Caco-2 (cell line): ENCODE measurements at regions not wholly inside any gene's neighbourhood (a gene's known extent, or its start where the extent isn't known, plus 50 kb on each side); places are given as distances from the start of the nearest gene placed in this dataset.

Source experiments
- BruUV-seq: library from RNA; stranded (reverse); fragments of 400-500 nt; replicated peaks from 2 replicates; lab custom pipeline; 2021; lab: Mats Ljungman, UMichigan
- CTCF ChIA-PET: fragments of 300-600 bp; sonication (Branson Sonifier 250); formaldehyde crosslinking; loops from one replicate; lab custom pipeline; 2022; ENCODE audit warnings: antibody characterized with exemption; lab: Charles Lee
- POLR2A ChIA-PET: fragments of 300-600 bp; sonication (Branson Sonifier 250); formaldehyde crosslinking; loops from one replicate; lab custom pipeline; 2022; ENCODE audit warnings: antibody characterized with exemption; lab: Charles Lee
- DNase-seq, 2 experiments: peaks; one replicate each; pipeline versions ENCODE4 v3.0.0 to v3.0.0-alpha.2; 2020 to 2022
- H3K27me3 ChIP-seq: replicated peaks from 2 replicates; pipeline ENCODE4 v1.6.0; 2011; ENCODE audit warnings: low read length; ENCODE audit not compliant: control insufficient read depth, insufficient read depth
- H3K36me3 ChIP-seq: 2 replicates; pipeline ENCODE4 v1.5.1; 2011; ENCODE audit warnings: low read length; ENCODE audit not compliant: control insufficient read depth, insufficient read depth
- H3K4me1 ChIP-seq: fragments of 250-450 bp; sonication (Bioruptor Pico); 2 replicates; pipeline ENCODE4 v1.5.1; 2020; ENCODE audit warnings: mild to moderate bottlenecking
- H3K4me3 ChIP-seq: 2 replicates; pipeline ENCODE4 v1.5.1; 2011; ENCODE audit warnings: low read depth, mild to moderate bottlenecking, control low read depth, low read length
- H3K9me3 ChIP-seq: fragments of 250-450 bp; sonication (Bioruptor Pico); 2 replicates; pipeline ENCODE4 v1.5.1; 2020; ENCODE audit warnings: mild to moderate bottlenecking, moderate library complexity
- H3K27ac Mint-ChIP-seq: one replicate; pipeline ENCODE4 v1.8.0; 2022; ENCODE audit warnings: mixed read lengths; ENCODE audit not compliant: unreplicated experiment
- H3K27me3 Mint-ChIP-seq: one replicate; pipeline ENCODE4 v1.8.0; 2022; ENCODE audit warnings: mixed read lengths; ENCODE audit not compliant: insufficient read depth, unreplicated experiment
- H3K36me3 Mint-ChIP-seq: one replicate; pipeline ENCODE4 v1.8.0; 2022; ENCODE audit warnings: mild to moderate bottlenecking, mixed read lengths; ENCODE audit not compliant: insufficient read depth, unreplicated experiment
- H3K4me1 Mint-ChIP-seq: one replicate; pipeline ENCODE4 v1.8.0; 2022; ENCODE audit warnings: low read depth, mixed read lengths; ENCODE audit not compliant: unreplicated experiment
- H3K4me3 Mint-ChIP-seq: one replicate; pipeline ENCODE4 v1.8.0; 2022; ENCODE audit warnings: mild to moderate bottlenecking, moderate library complexity, mixed read lengths; ENCODE audit not compliant: unreplicated experiment
- H3K9me3 Mint-ChIP-seq: one replicate; pipeline ENCODE4 v1.8.0; 2022; ENCODE audit warnings: mixed read lengths; ENCODE audit not compliant: unreplicated experiment
- CTCF ChIP-seq, 2 experiments: fragments of 200-600 bp in 1 of 2; IDR thresholded peaks; 1 replicate in 1 of 2; 2 replicates in 1 of 2; pipeline versions ENCODE4 v1.5.1 to v1.8.0; 2011 to 2022; ENCODE audit warnings: antibody characterized with exemption in 1 of 2, control low read depth in 1 of 2, inconsistent platforms in 1 of 2, low read depth in 1 of 2, low read length in 1 of 2, mild to moderate bottlenecking in 1 of 2, moderate library complexity in 1 of 2; ENCODE audit not compliant: insufficient read depth in 1 of 2, severe bottlenecking in 1 of 2, unreplicated experiment in 1 of 2
- intact Hi-C: fragments of 100-400 bp; cut with micrococcal nuclease; formaldehyde crosslinking; loops from one replicate; pipeline ENCODE4 v1.10.0; 2022; ENCODE audit not compliant: unreplicated experiment

DNA sequence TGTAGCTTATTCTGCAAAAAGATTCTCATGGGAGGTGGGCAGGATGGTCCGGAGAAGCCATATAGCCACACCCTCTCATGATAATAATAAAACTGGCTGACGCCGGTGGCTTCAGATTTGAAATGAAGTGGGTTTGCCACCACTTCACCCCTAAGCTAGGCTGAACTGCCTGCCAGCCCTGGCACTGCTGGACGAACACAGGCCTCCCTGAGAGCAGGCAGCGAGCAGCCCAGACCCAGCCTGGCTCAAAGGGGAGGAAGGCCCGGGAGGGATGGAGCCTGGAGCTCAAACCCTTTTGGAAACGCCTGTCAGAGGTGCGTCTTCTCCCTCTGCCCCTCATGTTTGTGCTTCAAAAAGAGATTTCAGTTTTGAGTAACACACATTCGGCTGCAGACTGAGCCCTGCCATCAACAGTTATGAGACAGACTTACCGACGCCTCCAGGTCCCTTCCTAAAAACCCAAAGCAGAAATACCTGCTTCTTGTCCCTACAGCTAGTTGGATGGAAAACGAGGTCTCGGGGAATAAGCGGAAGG lies 71.1 kb upstream of the HPCAL1 start:
- DNase-seq: peak in 1 of 2 experiments; percentile 8
- Mint-ChIP-seq H3K4me1 (peaks cover 38% of the 10 kb centered on the region), H3K27ac (no peak overlapping the region), H3K4me3 (no peak overlapping the region), H3K27me3 (no peaks in the 10 kb centered on the region), H3K9me3 (peaks cover 16% of the 10 kb centered on the region), H3K36me3 (peaks cover 4% of the 10 kb centered on the region)
- ChIA-PET POLR2A (interaction anchor here (0.6 kb wide), 1 partner anchor 14 kb away, joined by 3 read pairs; no protein-coding TSS in a partner anchor), CTCF (no interaction called here)
- no peak for TF ChIP-seq CTCF (IDR thresholded peaks at IDR 0.05; ENCODE audit: insufficient read depth in 1 of 2, low read depth in 1 of 2, low read length in 1 of 2, severe bottlenecking in 1 of 2, unreplicated experiment in 1 of 2)
- peaks cover 5% of the 10 kb centered on the region; the same call in 1 of the 2 replicates for H3K9me3 ChIP-seq
- no peak overlapping the region for H3K4me3 ChIP-seq
- H3K27me3 ChIP-seq: no peaks in the 10 kb centered on the region
- intact Hi-C loops: no loop called here
- peaks cover 47% of the 10 kb centered on the region for H3K4me1 ChIP-seq
- no TSS peak for BruUV-seq
- no peaks in the 10 kb centered on the region for H3K36me3 ChIP-seq

GRCh38 chr2:10232096-10232815 lies 70.4 kb upstream of the HPCAL1 start:
- Histone ChIP-seq H3K36me3 (no peaks in the 10 kb centered on the region), H3K9me3 (peaks cover 5% of the 10 kb centered on the region; the same call in 1 of the 2 replicates), H3K4me3 (no peak overlapping the region), H3K4me1 (peaks cover 41% of the 10 kb centered on the region), H3K27me3 (no peaks in the 10 kb centered on the region)
- DNase-seq: peak in 1 of 2 experiments; percentile 28
- Mint-ChIP-seq H3K4me1 (peaks cover 32% of the 10 kb centered on the region), H3K4me3 (no peak overlapping the region), H3K27ac (no peak overlapping the region), H3K27me3 (no peaks in the 10 kb centered on the region), H3K9me3 (peaks cover 16% of the 10 kb centered on the region), H3K36me3 (peaks cover 4% of the 10 kb centered on the region)
- no peak for TF ChIP-seq CTCF (IDR thresholded peaks at IDR 0.05; ENCODE audit: insufficient read depth in 1 of 2, low read depth in 1 of 2, low read length in 1 of 2, severe bottlenecking in 1 of 2, unreplicated experiment in 1 of 2)
- BruUV-seq: no TSS peak
- intact Hi-C loops: no loop called here
- CTCF ChIA-PET: interaction anchor here (0.6 kb wide), 1 partner anchor 61 kb away, joined by 6 read pairs; no protein-coding TSS in a partner anchor
- POLR2A ChIA-PET: interaction anchor here (0.6 kb wide), 1 partner anchor 15 kb away, joined by 3 read pairs; no protein-coding TSS in a partner anchor

DNA sequence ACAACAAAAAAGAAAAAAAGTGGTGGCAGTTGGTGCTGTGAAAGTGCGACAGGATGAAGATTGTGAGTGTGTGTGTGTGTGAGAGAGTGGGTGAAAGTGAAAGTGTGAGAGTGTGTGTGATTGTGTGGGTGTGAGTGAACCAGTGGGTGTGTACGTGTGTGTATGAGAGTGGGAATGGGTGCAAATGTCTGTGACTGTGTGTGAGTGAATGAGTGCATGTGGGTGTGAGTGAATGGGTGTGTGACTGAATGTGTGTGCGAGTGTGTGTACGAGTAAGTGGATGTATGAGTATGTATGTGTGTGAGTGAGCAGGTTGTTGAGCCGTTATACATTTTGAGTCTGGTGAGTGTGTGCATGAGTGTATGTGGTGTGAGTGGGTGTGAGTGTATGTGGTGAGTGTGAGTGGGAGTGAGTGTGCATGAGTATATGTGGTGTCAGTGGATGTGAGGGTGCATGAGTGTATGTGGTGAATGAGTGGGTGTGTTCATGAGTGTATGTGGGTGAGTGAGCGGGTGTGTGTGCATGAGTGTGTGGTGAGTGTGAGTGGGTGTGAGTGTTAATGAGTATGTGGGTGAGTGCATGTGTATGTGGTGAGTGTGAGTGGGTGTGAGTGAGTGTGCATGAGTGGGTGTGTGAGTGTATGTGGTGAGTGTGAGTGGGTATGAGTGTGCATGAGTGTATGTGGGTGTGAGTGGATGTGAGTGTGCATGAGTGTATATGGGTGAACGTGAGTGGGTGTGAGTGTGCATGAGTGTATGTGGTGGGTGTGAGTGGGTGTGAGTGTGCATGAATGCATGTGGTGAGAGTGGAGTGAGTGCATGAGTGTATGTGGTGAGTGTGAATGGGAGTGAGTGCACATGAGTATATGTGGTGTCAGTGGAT lies 69.3 kb upstream of the HPCAL1 start:
- no peaks in the 10 kb centered on the region for H3K27me3 Mint-ChIP-seq
- CTCF ChIA-PET: no interaction called here
- POLR2A ChIA-PET: no interaction called here
- peaks cover 22% of the 10 kb centered on the region for H3K4me1 Mint-ChIP-seq
- peaks cover 16% of the 10 kb centered on the region for H3K9me3 Mint-ChIP-seq
- peaks cover 5% of the 10 kb centered on the region; the same call in 1 of the 2 replicates for H3K9me3 ChIP-seq
- no peaks in the 10 kb centered on the region for H3K36me3 ChIP-seq
- no peak for TF ChIP-seq CTCF (IDR thresholded peaks at IDR 0.05; ENCODE audit: insufficient read depth in 1 of 2, low read depth in 1 of 2, low read length in 1 of 2, severe bottlenecking in 1 of 2, unreplicated experiment in 1 of 2)
- no peak overlapping the region for H3K4me3 Mint-ChIP-seq
- H3K27ac Mint-ChIP-seq: no peak overlapping the region
- BruUV-seq: no TSS peak
- DNase-seq: peak in 1 of 2 experiments; percentile 9
- intact Hi-C loops: no loop called here
- no peak overlapping the region for H3K4me3 ChIP-seq
- peaks cover 4% of the 10 kb centered on the region for H3K36me3 Mint-ChIP-seq
- peaks cover 30% of the 10 kb centered on the region for H3K4me1 ChIP-seq
- no peaks in the 10 kb centered on the region for H3K27me3 ChIP-seq
